ENCODE measurements at regions not wholly inside any gene's neighbourhood (a gene's known extent, or its start where the extent isn't known, plus 50 kb on each side); places are given as distances from the start of the nearest gene placed in this dataset.

- TF ChIP-seq CTCF (conservative IDR thresholded peaks at IDR 0.05; ENCODE audit: low read length) (no peak), EZH2phosphoT487 (IDR thresholded peaks at IDR 0.05; ENCODE audit: borderline replicate concordance, low read depth, low read length) (no peak)
Observed at GRCh38 chr3:159137949-159138348, 336.1 kb downstream of the MFSD1 start.

Measured in OCI-LY7 (cell line).